NCI-H774 (cell line): ENCODE measurements at regions not wholly inside any gene's neighbourhood (a gene's known extent, or its start where the extent isn't known, plus 50 kb on each side); places are given as distances from the start of the nearest gene placed in this dataset.

Experiments used
- DNase-seq: peaks from one replicate; lab custom pipeline; 2025; lab: John Stamatoyannopoulos, UW

DNA sequence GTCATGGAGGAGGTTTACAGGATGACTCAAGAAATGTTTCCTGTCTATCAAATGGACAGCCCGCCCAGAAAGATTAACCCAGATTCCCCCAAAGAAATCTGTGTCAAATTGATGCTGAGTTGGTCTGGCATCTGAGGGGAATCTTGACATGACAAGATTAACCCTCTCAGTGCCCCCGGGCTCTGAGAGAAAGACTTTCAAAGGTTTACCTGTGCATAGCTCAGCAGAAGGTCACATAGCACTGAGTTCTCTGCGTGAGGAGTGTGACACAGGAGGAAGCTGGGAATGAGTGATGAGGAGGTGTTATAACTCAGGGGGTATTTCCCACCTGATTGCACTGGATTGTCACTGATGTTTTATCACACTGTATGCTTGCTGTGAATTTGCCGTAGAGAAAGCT lies 601.2 kb downstream of the DHX35 start:
- DNase-seq = no peak

DNA sequence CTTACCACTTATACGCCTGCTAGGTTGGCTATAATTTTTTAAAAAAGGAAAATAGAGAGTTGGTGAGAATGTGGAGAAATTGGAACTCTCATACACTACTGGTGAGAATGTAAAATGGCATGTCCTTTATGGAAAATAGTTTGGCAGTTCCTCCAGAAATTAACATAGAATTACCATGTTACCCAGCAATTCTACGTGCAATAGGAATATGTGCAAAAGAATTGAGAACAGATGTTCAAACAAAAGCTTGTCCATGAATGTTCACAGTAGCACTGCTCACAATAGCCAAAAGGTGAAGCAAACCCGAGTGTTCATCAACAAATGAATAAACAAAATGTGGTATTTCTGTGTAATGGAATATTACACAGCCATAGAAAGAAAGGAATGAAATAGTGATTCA lies 592.2 kb downstream of the DHX35 start:
- no peak for DNase-seq

DNA sequence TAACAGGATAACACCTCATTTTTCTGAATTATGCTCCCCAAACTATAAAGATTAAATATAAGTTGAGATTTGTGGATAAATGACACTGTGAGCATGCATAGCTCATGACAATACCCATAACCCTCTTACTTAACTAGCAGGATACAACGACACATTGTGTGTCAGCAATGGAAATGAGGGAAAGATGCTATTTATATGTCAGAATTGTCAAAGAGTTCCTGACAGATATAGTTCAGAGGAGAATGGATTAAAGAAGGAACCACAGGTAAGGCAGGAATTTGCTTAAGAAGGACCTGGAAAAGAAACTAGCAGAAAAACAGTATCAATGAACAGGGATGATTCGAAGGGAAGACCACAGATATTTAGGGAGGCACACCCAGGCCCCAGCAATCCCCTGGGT lies 591.0 kb downstream of the DHX35 start:
- DNase-seq = no peak

DNA sequence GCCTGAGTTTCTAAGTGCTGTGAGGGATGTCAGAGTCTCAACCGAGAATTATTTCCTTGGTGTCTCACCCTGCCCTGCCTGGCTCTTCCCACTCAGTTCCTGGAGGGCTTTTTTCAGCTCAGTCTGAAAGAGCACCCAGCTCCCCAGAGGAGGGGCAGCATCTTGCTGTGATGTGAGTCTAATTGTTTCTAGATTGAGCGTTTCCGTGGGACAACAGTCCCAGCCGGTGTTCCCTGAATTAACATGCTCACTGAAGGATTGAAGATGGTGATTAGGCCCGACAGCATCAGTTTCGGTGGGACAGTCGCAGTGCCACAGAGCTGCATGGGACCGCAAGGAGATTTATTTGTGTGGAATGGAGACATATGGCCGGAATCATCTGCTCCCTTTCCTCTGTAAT lies 587.6 kb downstream of the DHX35 start:
- DNase-seq = no peak

DNA sequence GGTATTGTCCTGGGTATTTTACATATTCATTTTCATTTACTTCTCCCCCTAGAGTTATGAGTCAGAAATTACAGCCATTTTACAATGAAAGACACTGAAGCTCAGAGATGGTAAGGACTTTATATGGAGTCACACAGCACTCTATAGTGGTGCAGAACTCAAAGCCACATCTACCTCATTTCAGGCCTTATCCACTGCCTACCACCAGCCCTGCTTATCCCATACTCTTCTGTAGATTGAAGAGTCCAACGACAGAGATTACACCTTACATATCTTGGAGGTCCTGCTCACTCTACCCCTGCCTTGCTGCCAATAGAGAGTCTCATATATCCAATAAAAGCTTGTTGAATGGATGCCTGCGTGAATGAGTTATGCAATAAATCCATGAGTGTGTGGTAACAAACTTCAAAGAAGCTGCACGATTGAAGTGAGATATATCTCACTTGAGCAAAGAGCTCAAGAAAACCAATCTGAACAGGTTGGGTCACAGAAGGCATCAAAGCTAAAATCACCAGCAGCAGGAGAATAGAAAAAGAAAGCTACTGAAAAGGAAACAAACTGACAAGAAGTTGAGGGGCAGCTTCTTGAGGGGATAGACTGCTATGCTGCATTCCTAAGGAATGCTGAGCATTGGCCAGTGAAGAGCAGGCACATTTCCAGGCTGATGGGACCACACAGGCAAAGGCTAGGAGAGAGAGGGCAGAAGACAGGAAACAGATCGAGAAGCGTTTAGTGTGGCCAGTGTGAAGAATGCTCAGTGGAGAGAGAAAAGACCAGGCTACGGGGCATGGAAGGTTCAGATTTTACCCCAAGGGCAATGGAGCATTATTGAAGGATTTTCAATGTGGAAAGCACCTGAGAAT lies 585.6 kb downstream of the DHX35 start:
- no peak for DNase-seq

DNA sequence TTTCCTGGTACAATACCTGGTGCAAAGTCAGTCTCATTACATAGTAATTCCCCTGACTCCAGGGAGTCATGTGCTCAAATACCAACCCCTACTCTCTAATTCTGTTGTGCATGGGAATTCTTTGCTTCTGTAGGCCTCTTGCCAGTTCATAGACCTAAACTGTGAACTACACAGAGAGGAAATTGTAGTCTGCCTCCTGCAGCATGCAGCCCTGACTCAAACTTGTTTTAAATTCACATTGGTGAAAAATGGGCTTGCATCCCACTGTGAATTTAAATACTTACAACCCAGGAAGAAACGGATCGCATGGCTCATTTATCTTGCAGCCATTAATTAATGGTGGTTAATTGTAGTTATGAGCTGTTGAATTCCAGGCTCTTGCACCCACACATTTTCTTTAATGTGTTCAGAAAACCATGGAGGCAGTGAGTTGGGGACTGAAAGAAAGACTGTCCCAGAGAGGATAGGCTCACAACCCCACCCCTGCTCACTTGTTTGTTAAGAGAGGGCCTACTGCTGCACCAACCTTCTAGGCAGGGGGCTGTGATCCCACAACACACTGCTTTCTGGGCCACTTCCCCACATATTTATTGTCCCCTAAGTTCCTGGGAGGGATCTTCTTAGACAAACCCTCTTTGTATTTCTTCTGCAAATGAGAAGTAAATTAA lies 579.1 kb downstream of the DHX35 start:
- no peak for DNase-seq

DNA sequence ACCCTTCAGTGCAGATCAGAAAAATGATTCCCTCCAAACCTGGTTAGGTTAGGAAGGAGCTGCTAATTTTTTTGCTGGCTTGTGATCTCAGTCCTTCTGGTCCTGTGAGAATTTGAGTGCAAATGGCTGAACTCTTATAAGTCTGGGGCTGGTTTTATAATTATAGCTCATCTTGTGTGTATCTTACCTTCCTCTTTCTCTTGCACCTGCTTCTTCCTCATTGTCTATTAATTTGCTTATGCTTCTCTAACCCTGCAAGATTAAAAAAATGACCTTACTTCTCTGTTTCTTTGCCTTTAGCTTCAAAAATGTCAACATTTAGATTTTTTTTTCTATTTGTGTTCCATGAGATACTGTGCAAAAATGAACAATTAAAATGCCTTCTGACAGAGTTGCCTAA lies 576.2 kb downstream of the DHX35 start:
- no peak for DNase-seq

DNA sequence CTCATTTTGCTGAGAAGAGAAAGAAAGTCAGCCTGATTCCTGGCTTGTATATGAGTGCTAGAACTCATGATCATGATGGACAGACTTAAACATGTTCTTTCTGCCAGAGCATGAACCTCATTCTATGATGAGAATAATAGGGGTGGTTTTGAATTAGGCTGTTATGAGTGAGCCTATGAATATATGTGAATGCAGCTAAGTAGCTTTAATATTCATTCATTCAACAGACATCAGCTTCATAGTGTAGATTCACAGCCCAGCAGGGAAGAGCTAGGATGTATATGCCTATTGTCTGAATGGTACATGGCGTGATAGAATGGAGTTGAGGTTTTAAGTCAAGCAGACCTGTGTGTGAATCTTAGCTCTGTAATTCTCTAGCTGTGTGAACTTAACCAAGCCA lies 573.2 kb downstream of the DHX35 start:
- no peak for DNase-seq

DNA sequence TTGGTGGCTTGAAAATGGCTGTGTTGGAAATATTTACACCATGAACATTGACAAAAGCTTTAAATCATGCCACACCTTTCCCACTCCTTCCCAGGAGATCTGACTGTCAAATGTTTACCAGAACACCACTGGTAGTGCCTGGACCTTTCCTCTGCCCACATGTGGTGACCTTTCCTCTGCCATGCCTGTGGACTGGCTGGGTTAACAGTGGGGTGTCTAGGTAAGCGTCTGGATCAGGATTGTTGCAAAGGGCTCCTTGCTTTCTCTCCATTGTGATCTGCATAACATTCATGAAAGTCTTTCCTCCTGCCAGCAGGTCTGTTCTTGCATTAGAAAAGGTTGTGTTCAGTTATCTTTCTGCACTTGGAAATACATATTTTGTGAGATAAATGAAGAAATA lies 572.7 kb downstream of the DHX35 start:
- DNase-seq = no peak

DNA sequence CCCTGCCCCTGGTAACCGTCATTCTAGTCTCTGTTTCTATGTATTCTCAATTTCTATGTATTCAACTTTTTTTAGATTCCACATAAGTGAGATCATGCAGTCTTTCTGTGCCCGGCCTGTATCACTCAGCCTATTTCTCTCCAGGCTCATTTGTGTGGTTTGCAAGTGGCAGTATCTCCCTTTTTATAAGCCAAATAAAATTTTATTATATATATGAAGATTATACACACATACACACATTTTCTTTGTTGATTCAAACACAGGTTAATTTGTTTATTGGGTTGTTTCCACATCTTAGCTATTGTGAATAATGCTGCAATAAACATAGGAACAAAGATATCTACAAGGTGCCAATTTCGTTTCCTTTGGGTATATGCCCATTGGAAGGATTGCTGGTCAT lies 571.7 kb downstream of the DHX35 start:
- no peak for DNase-seq

DNA sequence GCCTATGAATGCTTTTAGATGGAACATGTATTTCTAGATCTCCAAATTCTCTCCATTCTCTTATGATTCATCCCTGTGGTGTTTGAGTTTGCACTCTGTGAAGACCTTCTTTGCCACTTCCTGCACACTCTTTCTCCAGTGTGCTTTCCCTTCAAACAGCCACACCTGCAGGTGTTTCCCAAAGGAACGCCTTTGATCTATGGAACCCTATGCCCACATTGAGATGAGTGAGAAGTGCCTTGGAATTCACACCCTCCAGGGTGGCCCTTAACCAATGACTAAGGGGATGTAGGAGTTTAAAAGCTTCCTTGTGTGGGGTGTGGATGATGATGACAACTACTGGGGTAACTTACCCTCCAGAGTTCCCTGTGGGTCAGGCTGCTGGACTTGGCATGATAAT lies 570.1 kb downstream of the DHX35 start:
- no peak for DNase-seq

DNA sequence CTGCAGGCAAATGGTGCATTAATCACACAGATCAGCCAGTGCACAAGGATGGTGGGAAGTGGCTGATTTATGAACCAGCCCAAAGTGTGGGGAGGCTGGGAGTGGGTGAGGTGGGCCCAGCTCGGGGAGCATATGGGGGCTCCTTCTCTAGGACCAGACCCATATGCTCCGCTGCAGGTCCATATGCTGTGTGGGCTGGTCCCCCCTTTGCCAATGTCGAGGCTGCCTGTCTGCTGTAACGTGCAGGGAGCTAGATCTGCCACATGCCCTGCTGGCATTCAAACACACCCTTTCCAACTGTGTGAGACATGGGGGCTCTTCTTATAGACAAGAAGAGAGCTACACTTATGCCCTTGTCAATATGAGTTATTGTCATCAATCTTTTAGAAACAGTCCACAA lies 566.3 kb downstream of the DHX35 start:
- DNase-seq = no peak

DNA sequence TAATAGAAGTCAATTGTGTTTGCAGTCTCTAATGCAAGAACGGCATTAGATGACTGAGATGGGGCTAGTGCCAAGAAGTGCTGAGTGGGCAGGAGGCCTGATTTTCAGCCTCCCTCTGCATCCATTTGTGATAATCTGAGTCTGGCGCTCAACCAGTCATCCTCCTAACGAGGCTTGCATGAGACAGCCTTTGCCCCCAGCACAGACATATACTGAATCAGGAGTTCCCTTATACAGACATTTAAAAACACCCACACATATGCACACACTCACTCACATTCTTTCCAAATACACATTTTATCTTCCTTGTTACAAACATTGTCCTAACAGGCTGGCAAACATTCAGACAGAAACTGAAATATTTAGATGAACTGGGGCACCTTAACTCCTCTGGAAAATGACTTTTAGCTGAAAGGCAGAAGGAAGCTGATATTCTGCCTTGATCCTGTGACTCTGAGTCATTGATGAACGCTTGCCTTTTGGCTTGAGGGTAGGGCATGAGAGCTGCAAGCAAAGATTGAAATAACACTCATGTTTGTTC lies 562.3 kb downstream of the DHX35 start:
- DNase-seq = no peak

DNA sequence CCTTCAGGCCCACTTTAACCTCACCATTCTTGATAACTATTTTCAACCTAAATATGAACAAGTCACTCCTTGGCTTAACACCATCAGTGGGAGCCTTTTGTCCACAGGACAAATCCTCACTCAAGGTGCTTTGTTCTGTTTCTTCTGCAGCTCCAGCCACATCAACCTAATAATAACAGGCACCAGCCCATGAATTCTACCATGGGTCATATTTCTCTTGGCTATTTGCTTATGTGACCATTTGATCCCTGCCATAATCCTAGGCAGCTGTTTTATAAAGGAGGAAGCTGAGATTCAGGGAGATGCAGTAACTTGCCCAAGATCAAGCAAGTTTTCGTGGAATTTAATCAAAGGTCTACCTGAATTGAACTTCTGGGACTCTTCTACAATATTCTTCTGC lies 561.3 kb downstream of the DHX35 start:
- no peak for DNase-seq

DNA sequence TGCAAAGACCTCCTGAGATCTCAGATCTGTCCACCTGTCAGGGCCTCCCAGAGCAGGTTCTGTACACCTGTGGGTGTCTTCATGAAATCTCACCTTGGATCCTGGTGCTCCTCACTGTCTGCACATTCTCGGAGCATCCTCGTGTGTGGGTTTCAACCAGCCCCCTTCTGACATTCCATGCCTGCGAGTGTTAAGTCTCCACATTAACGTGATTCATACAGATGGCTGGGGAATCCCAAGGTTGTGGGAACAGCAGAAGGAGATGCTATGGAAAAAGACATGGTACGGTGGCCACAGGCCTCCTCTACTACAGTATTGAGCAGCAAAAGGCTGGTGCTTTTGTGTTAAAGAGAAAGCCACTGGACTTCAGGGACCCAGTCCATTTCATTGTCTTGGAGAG lies 556.5 kb downstream of the DHX35 start:
- no peak for DNase-seq

DNA sequence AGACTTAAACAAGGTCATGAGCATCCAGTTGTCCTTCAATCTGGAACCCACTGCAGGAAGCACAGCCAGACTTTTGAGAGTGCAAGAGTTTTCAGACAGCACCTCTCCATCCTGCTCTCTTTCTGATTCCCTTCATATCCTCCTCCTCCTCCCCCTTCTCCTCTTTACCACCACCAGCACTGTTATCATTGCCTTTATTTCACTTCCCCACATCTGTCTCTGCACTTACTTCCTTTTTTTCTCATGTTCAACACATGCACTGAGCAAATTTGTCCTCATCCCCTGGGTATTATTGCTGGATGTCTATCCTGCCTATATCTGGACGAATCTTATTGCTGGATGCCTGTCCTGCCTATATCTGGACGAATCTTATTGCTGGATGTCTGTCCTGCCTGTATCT lies 554.8 kb downstream of the DHX35 start:
- no peak for DNase-seq

DNA sequence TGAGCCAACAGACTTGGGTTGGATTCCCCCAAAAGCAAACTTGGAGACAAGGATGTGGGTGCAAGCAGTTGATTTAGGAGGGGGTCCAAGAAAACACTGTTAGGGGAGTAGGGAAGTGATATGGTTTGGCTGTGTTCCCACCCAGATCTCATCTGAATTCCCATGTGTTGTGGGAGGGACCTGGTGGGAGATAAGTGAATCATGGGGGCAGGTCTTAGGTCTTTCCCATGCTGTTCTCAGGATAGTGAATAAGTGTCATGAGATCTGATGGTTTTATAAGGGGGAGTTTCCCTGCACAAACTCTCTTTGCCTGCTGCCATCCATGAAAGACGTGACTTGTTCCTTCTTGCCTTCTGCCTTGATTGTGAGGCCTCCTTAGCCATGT lies 542.6 kb downstream of the DHX35 start:
- DNase-seq = no peak

DNA sequence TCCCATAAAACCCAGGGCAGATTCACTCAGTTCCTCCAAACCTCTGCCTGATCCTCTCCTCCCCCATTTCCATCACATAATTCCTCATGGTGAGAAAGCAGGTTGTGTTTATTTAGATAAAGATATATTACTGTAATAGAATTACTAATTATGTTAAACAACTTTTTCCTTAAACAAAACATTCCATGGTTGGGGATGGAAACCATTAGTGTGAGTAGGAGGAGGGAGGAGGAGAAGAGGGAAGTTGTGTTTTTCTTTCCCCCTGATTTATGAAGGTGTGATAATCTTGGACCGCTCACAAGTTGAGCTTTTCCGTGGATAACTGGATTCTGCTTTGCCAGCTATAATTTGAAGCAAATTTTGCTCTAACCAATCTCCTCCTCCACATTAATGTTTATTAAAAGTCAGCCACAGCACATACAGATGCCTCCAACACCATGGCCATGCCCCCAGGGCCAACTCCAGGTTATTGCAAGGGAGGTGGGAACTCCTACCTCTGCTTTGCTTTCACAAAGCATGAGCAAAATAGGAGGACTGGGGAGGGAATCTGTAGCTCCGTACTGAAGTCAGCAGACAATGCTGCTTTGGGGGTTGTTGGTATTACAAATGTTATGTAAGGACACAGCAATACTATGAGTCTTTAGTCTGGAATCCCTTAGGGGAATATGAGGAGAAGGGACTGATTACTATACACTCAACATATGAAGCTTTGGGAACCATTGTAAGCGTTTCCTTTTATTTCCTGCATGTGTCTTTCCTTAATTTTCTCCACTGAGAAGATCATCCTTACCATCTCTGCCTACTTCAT lies 542.0 kb downstream of the DHX35 start:
- no peak for DNase-seq

DNA sequence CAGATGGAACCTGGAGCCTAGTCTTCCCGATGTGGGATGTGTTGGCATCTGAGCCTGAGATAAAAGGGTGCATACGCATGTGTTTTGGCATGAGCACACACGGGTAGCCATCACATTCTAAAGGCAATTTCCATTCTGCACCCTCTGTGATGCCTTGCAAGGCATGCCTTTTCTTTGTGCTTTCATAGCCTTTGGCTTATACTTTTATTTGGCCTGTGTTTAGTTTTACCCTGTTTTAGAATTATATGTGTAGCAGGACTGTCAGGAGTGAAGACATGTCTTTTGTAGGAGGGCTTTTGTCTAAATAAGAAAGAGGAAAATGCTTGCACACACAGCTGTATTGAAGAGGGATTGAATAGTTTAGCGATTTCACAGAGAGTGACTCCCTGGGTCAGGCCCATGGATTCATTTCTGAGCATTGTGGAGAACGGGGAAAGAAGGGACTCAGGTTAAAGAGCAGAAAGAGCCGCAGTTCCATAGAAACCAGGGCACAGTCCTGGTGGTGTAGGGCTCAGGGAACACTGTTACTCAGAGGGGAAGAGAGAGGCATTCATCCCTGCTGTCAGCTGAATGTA lies 530.2 kb downstream of the DHX35 start:
- no peak for DNase-seq

DNA sequence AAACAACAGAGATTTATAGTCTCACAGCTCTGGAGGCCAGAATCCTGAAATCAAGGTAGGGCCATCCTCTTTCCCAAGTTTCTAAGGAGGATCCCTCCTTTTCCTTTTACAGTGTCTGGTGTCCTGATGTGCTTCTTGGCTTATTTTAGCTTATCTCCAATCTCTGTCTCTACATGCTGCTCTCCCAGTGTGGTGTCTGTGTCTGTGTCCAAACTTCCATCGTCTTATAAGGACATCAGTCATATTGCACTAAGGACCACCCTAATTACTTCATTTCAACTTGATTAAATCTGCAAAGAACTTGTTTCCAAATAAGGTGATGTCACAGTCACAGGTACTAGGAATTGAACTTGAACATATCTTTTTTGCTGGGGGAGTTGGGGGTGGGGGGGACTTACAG lies 529.6 kb downstream of the DHX35 start:
- no peak for DNase-seq

DNA sequence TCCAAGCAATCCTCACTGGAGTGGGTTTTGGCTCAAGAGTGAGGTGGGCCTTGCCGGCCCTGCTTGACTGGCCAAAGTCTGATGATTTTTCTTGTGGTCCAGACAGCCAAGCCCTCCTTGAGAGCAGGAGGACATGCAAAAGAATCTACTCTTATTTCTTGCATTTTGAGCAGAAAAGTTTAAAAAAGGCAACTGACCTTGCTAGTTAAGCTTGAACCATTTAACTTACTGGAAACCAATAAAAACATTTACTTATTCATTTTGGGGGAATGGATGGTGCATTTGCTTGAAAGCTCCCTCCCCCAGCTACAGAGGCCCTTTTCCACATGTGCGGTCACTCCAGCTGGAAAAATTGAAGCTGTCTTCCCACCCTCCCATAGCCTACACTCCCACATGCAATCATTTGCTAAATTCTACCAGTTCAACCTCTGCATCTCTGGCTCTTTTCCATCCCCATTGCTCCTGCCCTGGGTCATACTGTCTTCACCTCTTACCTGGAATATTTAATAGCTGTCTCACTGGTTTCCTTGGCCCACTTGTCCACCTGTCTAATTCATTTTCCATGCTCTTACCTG lies 527.9 kb downstream of the DHX35 start:
- DNase-seq = no peak
